GM06990 (cell line): ENCODE measurements at regions not wholly inside any gene's neighbourhood (a gene's known extent, or its start where the extent isn't known, plus 50 kb on each side); places are given as distances from the start of the nearest gene placed in this dataset.

Source experiments
- DNase-seq: peaks from one replicate; pipeline ENCODE4 v3.0.0-alpha.2; 2011; ENCODE audit not compliant: insufficient read length; ENCODE audit errors: extremely low read depth
- H3K27me3 ChIP-seq: replicated peaks from 2 replicates; pipeline ENCODE4 v1.6.0; 2011; ENCODE audit warnings: low read length; ENCODE audit not compliant: control insufficient read depth, insufficient read depth
- H3K36me3 ChIP-seq: 2 replicates; pipeline ENCODE4 v1.5.1; 2011; ENCODE audit warnings: low read length; ENCODE audit not compliant: control insufficient read depth, insufficient read depth
- H3K4me3 ChIP-seq: replicated peaks from 2 replicates; pipeline ENCODE4 v1.5.1; 2011; ENCODE audit warnings: low read depth, mild to moderate bottlenecking, control low read depth, low read length
- TF ChIP-seq, protein P1 (sequence below): IDR thresholded peaks from 2 replicates; pipeline ENCODE4 v1.5.1; 2011; ENCODE audit warnings: low read length, control low read depth, mild to moderate bottlenecking, inconsistent platforms; ENCODE audit not compliant: insufficient read depth, poor library complexity, severe bottlenecking

DNA sequence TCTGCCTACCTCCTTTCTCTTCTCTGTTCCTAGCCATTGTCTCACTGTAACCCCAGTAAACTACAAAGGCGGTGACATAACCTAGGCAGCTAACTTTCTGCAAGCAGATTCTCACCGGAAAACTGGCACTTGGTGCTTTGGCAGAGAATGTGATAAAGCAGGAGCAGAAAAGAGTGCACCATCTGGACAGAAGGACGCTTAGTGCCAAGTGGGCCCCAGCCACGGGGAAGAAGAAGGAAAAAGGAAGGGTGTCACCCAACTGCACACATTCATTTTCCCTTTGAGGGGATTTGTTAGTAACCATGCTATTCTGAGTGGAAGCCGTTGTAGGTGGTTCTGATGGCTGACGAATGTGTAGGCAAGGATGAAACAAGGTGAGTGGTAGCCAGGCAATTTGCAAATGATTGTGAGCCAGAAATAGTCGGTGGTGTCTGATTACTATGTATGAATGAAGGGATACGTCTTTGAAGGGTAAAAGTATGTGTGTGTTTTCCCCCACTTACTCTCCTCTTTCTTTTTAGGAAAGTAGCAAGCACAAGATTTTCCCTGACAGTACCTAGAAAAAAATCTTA, 148.3 kb upstream of the STXBP5 start:
- no peaks in the 10 kb centered on the region for H3K36me3 ChIP-seq
- no peak for DNase-seq
- H3K27me3 ChIP-seq = no peaks in the 10 kb centered on the region
- H3K4me3 ChIP-seq = no peak overlapping the region
- TF ChIP-seq, protein P1, sequence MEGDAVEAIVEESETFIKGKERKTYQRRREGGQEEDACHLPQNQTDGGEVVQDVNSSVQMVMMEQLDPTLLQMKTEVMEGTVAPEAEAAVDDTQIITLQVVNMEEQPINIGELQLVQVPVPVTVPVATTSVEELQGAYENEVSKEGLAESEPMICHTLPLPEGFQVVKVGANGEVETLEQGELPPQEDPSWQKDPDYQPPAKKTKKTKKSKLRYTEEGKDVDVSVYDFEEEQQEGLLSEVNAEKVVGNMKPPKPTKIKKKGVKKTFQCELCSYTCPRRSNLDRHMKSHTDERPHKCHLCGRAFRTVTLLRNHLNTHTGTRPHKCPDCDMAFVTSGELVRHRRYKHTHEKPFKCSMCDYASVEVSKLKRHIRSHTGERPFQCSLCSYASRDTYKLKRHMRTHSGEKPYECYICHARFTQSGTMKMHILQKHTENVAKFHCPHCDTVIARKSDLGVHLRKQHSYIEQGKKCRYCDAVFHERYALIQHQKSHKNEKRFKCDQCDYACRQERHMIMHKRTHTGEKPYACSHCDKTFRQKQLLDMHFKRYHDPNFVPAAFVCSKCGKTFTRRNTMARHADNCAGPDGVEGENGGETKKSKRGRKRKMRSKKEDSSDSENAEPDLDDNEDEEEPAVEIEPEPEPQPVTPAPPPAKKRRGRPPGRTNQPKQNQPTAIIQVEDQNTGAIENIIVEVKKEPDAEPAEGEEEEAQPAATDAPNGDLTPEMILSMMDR = no peak

DNA sequence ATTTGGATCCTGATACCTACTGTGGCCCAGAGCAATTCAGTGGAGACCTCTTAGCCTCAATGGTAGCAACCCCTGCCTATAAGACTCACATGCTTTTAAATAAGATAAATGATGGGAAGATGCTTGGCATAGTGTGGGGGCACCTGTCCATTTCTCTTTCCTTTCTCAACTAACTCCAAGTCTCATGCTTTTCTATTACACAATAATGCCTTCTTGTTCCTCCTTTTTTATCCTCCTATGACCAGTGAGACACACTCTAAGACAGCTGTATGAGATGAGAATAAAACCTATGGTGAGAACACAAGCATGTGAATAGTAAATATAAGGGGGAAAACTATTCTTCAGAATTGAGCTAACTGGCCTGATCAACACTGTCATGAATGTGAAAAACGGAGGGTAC, 147.0 kb upstream of the STXBP5 start:
- TF ChIP-seq, protein P1 = no peak
- no peaks in the 10 kb centered on the region for H3K36me3 ChIP-seq
- H3K27me3 ChIP-seq = no peaks in the 10 kb centered on the region
- no peak overlapping the region for H3K4me3 ChIP-seq
- DNase-seq = no peak

GRCh38 chr6:147057705-147058342, 146.4 kb upstream of the STXBP5 start:
- TF ChIP-seq, protein P1 = no peak
- no peaks in the 10 kb centered on the region for H3K27me3 ChIP-seq
- DNase-seq = no peak
- no peak overlapping the region for H3K4me3 ChIP-seq
- H3K36me3 ChIP-seq = no peaks in the 10 kb centered on the region

DNA sequence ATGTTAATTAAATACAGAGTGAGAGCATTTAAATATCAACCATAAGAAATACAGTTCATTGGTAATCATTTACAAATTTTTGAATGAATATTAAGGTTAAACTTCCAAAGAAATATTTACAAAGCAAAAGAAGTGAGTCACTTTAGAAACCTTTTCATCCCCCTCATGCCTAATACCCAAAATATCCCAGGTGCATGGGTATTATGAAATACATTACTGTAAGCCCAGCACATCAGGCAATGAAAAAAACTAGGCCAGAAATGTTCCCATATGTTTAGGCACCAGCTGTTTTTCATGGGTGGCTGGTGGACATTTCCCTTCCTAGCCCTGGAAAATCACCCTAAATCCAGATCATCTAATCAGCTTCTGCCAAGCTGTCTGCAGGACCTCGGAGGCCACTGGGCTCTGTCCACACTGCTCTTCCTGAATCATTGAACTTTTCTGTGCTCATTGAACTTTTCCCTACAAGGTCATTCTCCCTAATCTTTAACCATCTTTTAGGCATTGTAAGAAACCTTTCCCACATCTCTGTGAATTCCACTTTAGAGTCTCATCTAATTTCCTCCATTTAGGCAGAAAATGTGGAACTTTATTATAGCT, 145.3 kb upstream of the STXBP5 start:
- TF ChIP-seq, protein P1 = no peak
- DNase-seq = no peak
- H3K27me3 ChIP-seq = no peaks in the 10 kb centered on the region
- H3K4me3 ChIP-seq = no peak overlapping the region
- no peaks in the 10 kb centered on the region for H3K36me3 ChIP-seq

DNA sequence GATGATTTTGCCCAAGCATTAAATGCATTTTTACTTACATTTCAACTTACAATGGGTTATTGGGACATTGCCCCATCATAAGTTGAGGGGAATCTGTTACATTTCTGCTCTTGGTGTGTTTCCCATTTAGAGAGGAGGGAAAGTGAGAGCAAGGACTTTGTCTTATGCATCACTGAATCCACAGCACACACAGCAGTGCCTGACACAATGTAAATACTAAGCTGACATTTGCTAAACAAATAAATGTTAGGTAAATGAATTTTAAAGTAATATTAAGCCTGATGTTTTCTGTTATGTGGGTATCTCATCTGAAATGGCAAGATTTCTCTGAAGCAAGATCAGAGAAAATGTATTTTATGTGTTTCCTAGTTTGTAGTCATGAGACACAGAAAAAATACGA, 143.6 kb upstream of the STXBP5 start:
- no peaks in the 10 kb centered on the region for H3K27me3 ChIP-seq
- H3K36me3 ChIP-seq = no peaks in the 10 kb centered on the region
- no peak for DNase-seq
- H3K4me3 ChIP-seq = no peak overlapping the region
- TF ChIP-seq, protein P1 = no peak
